Tongue (tissue), 1 donor: ENCODE measurements at regions not wholly inside any gene's neighbourhood (a gene's known extent, or its start where the extent isn't known, plus 50 kb on each side); places are given as distances from the start of the nearest gene placed in this dataset.

ENCODE experiments used
- DNase-seq: peaks from one replicate; pipeline ENCODE4 v3.0.0-alpha.2; 2015

DNA sequence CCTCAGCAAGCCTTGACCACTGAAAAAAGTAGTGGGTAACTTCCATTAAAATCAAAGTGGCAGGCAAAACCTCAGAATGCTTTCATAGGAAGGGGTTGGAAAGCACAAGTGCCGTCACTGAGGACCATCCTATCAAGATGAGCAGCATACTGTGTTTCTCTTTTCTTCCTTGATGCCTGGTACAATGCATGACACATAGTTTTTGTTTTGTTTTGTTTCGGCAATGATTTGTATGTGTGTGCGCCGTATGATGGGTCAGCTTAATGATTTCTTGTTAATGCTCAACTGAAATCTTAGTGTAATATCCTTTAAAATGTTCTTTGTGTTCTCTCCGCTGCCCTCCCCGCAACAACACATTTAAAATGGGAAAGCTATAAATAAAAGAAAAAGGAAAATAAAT, 476.4 kb upstream of the KCNMB2 start:
- no peak for DNase-seq

DNA sequence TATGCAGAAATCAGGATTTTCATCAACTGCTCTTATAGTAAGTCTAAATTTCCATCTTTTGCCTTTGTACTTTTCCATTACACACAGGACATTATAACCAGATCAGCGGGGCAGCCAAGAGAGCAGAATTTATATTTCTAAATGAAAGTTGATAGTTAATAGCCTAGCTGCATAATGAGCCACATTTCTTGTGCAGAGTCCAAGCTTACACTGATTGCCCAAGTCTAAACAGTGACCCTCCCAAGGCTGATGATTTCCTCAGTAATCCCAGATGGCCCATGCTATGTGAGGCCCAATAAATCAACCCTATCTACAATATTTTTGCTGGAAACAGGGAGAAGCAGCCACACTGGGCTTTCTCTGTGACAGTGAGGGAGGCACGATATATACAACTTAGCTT, 475.8 kb upstream of the KCNMB2 start:
- peak; percentile 43 for DNase-seq

DNA sequence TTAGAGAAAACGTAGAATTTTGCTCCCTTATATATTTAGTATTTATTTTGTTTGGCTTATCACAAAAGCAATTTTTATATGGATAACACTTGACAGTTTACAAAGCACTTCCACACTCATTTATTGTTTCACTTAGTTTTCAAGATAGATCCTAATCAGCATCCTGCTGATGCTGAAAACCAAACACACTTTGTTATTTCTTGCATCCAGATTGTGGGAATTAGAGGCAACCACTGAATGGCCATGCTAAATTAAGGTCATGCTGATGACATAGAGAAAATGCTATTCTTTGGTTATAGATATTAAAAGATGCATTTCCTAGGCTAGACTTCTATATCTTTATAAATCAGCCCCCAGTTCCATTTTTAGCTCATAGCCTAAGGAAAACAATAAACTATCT, 474.1 kb upstream of the KCNMB2 start:
- no peak for DNase-seq

DNA sequence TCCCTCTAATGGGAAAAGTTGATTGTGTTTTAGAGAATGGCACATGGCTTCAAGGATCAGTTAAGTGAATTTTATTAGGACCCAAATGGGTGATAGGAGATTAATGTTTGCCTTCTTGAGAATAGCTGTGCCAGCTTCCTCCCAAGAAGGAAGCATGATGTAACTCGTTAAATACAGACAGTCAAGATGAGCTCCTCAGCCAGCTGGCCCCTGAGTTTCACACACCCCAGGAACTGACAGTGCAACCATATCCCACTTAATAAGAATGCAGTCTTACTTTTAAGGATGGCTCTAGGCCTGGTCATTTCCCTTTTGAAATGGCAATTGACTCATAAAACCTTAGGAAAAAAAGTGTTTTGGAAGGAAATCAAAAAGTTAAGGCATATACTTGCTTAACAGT, 472.8 kb upstream of the KCNMB2 start:
- DNase-seq, result peak; percentile 53

DNA sequence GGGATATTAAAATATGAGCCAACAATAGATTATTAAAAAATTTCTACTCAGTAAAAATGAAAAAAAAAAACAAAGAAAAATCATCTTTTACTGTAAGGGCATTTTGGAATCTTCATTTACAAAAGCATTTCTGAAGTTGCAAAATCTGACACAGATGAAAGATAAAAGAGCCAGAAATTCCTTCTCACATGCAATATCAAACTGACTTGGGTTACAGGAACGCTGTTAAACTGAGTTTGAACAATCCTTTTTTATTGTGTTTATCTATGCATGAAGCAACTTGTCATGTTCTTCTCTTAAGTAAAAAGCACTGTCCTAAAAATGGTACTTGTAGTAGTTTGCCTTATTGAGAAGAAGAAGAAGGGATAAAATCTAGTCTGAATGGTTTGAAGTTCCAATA, 468.5 kb upstream of the KCNMB2 start:
- no peak for DNase-seq

DNA sequence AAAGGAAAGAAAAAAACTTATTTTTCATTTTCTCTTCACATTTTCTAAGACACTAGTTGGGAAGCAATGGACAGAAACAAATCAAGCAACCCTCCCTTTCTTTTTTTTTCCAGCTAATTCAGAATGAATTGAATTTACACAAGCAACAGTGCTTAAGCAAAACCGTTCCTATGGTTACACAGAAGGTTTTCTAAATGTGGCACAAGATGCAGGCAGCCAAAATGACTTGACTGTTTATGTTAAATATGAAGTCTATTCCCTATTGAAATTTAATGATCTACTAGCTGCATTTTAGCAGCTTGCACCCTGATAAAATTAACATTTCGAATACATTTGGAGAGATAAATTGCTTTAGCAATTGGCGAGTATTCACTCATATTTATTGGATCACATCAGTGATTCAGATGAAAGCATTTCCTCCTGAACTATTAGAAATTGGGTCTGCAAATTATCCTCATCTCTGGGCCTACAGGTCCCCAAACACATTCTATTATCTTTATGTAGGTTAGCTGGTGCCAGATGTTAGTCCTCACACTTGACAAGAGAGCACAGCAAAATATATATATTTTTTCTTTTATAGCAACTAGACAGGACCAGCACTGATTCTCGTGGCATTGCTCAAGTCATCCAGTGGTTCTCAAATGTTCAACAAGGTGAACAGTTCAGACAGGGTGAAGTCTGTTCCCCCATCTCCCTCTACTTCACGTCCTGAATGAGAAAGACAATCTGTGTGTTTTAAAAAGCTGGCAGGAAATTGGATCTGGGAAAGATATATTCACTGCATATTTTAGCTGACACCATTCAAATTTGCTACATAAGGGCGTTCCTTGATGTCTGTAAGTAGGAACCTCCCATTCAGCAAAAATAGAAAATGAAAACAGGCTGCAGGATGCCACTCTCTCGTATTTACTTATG, 463.6 kb upstream of the KCNMB2 start:
- peak; percentile 77 for DNase-seq

DNA sequence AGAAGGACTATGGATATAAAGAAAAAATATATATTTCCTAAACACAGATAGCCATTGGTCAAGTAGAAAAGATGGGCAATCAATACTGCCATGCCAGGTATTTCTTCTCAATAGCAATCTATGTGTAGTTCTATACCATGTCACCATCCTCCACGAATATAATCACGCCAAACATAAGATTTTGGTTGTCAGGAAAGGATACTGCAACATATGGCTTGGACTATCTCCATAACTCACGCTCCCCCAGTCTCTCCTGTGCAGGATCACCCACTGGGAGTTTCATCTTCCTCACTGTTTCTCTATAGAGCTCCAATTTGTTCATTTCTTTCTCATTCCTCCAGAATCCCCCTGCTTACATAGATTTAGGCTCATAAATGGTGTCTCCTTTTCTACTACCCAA, 462.9 kb upstream of the KCNMB2 start:
- DNase-seq, result no peak

DNA sequence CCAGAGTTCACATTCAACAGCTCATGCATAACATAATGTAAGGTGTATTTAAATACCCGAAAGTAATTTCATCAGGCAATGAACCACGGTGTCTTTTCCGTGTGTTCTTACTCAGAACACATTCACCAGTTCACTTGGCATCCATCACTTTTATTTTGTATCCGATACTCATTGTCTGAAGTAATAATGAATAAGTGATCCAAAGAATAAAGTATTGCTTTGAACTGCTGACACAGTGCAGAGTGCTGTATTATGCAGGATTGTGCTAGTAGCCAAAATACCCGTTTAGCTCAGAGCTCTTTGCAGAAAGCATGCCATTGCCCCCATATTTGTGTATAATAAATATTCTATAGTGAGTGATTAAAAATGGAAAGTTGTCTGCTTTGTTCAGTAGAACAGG, 460.9 kb upstream of the KCNMB2 start:
- DNase-seq, result no peak

DNA sequence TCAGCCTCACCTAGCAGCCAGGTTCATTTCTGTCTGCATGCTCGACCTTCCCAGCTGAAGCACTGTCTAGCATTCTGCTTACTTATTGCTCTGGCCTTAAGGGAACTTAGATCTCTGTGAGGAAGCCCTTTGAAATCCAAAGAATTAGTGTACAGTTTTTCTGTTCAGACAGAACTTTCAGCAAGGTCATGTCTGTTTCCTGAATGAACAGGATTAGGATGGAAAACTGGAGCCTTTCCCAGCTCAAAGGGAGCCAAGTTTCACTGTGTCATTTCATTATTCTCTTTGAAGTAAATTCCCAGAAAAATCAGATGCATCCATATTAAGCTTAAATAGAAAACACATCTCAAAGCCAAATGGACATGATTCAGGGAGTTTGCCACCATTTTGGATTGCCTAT, 457.3 kb upstream of the KCNMB2 start:
- peak; percentile 92 for DNase-seq

DNA sequence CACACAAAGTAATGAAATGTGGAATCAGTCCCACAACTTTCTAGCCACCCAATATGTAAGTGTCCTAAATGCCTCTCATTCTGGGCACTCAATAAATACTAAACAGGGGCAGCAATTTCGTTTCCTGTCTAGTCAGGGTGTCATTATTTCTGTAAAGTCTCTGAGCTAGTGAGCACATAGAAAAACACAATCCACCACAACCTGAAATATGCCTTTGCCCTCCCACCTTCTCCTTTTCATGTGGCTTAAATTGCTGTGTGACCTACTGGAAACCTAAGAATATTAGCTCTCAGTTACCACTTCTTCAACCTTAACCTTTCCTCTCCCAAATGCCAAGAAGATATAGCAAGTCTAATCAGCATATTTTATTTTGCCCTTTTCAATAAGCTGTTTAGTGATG, 456.3 kb upstream of the KCNMB2 start:
- no peak for DNase-seq

DNA sequence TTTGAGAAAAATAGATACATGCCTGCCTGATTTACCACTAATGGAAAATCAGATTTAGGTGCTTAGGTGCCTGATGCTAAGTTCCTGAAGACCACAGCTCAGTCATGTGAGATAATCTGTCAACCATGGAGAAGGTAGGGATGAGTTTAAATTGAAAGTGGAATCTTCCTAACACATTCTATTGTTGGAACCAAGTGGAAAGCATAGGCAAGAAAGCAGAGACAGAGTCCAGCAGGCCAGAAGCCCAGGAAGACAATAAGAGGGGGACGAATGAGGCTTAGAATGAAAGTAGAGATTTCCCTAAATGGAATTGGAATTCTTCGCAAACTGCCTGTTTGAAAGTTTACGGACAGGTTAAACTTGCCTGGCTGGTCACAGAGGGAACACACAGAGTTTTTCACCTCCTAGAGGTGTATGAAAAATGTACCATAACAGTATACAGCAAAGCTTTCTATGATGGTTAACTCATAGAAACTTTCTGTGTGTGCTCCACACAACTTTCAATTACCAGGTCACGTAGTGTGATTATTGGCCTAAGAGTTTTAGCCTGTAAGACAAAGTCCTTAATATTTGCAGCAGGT, 453.8 kb upstream of the KCNMB2 start:
- peak; percentile 44 for DNase-seq

DNA sequence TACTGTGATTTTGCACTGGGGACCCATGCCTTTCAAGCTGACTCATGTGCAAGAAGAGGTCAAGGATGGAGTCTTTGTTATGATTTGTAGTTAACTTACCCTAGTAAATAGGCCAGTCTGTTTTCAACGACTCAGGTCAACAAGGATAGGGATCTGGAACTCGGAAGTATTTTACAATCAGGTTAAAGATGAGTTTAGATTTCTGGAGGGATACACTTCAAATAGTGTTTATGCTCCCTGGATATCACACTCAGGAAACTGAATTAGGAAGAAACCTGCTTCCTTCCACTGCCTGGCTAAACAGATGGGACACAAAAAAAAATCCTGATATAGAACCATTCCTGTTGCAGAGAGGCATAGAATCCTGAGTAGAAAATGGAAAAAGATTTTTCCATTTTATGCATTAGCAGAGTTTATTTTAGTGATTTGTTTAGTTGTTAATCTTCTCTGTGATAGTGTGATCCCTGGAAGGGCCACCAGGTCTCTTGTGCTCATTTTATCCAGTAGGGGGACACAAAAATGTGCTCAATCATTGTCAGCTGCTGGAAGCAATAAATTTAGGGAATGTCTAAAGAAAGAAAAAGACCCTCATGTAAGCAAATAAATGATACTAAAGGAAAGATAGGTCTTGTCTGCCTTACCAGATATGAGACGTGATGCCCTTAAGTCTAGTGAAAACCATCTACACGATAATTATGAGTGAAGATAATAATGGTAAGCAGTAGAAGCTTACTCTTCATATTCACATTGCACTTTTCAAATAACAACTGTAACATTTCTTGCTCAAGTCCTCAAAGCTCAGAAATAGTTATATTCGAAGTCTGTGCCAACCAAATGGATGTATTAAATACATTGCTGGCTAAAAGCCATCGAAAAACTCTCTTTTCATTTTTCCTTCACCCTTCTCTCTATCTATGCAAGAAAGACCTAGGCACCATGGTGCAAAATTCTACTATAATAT, 452.1 kb upstream of the KCNMB2 start:
- peak; percentile 78 for DNase-seq

DNA sequence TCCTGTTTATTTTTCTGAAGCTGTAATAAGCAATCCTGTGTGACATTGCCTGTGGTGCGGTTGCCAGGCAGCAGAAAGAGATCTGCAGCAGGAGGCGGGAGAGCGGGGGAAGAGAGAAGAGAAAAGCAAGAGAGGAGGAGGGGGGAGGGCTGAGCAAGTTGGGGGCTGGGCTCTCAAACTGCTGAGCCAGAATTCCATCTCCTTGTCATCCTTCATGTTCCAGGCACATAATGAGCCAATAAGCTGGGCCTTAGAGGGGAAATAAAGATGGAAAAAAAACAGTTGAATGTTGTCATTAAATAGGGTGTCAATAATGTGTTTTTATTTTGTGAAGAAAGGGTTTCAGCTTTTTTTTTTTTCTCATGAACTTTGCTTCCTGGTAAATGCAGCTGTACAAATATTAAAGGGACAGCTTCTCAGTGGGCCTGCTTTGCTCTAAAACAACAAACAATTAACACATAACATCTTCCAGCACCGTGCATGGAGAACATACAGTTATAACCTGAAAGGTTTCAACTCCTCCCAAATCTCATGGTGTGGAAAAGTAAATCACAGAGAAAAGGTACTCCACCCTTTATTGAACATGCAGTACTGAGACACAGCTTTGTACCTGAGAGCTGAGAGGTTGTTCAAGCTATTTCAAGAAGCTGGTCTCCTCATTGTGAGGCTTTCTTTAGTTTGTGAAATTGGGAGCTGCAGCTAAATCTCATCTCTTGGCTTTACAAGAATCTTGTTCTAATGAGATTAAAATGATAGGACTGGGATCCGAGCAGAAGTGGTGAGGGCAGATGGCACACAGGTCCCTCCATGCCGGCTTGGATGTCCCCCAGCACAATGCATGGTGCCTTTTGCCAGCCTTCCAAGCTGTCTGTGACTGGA, 451.1 kb upstream of the KCNMB2 start:
- DNase-seq, result peak; percentile 97

DNA sequence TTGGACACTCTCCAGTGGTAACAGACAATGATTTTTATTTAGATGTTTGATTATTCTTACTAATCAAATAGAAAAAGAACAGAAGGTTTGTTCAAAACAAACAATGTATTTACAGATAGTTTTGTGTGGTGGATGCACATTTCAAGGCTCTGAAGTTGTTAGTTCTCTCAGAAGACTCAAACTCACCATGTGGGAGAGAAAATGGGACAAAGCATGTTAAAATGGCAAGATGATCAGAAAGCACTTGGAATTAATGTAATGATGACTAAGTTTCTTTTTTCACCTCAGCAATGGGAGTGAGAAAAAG, 450.5 kb upstream of the KCNMB2 start:
- no peak for DNase-seq

DNA sequence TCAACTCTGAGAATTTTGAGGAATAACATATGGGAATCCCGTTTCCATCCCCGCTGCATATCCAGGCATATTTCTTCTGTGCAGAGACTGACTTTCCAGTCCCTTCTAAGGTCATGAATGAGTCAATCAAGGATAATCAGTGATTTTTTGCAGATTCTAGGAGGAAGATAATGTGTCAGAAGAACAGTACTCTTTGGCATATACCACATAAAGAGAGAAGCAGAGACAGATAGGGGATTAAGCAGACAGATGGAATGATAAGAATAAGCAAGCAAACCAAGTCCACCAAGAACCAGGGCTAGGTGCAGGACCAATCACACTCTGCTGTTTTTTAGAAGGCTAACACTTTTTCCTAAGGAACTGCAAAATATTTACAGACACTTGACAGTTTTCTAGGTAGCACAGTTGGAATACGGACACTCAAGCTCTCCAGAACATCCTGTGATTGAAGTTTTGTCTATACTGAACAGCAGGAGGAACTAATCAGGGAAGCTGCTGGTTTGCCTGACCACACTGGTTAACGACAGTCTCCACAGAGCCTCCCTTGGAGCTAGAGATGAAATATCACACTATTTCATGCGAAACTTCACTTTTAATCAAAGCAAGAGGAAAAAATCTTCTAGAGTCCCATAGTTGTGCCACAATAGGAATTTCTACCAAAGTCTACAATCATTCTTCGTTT, 450.0 kb upstream of the KCNMB2 start:
- no peak for DNase-seq

DNA sequence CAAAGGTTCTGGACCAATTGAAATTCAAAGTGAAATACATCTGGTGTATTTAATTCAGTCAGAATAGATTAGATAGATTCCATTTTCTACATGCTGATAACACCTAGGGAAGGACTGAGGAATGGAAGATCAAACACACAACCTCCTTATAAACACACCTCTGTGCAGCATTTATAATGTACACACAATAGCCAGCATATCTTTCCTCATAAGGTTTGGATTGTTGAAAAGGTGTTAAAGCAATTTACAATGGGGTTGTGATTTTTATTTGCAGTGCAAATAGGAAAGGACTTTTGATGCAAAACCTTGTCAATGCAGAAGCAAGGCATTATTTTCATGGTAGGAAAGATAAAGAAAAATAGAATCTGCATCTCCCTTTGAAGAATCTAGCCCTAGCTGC, 448.9 kb upstream of the KCNMB2 start:
- no peak for DNase-seq

DNA sequence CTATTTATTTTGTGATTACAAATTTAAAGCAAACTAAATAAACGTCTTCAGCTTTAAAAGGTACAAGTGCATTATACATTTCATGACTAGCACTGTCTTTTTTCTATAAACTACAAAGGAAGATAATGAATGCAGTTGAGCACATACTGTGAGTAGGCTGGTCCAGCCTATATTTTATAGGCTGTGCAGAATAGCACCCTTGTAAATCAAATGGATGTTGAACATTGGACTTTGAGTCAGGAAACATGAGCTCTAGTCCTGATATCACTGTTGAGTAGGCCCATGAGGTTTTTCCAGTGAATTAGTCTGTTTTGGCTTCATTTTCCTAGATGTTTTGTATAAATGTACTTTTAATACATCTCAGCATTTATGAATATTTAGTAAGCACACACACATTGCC, 447.3 kb upstream of the KCNMB2 start:
- DNase-seq, result no peak

DNA sequence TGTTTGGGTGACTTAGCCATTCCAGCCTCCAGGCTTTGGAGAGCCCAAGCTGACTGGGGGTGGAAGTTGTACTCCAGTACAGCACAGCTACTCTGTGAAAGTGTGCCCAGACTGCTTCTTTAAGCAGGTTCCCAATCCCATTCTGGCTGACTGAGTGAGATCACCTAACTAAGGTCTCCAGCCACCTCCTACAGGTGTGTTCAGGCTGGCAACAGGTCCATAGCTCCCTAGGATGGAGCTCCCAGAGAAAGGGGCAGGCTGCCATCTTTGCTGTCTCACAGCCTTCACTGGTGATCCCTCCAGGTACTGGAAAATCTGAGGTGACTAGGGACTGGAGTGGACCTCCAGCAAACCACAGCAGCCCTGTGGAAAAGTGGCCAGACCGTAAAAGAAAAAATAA, 445.3 kb upstream of the KCNMB2 start:
- no peak for DNase-seq

DNA sequence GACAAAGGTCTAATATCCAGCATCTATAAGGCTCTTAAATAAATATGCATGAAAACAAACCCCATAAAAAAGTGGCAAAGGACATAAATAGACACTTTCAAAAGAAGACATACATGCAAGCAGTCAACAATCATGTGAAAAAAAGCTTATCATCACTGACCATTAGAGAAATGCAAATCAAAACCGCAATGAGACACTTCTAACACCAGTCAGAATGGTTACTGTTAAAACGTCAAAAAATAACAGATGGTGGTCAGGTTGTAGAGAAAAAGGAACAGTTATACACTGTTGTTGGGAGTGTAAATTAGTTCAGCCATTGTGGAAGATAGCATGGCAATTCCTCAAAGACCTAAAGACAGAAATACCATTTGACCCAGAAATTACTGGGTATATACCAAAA, 440.7 kb upstream of the KCNMB2 start:
- DNase-seq, result no peak

DNA sequence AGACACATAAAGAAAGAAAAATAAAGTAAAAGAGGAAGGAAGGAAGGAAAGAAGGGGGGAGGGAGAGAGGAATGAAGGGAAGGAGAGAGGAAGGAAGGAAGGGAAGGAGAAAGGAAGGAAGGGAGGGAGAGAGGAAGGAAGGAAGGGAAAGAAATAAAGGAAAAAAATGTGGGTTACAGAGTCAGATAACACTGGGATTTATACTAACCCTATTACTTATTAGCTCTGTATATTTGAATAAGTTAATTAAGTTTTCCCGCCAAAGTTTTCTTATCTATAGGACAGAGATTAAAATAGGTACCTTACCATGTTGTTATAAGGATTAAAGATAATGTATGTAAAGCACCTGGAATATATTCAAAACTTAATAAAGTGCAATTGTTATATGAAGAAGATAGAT, 439.3 kb upstream of the KCNMB2 start:
- no peak for DNase-seq

DNA sequence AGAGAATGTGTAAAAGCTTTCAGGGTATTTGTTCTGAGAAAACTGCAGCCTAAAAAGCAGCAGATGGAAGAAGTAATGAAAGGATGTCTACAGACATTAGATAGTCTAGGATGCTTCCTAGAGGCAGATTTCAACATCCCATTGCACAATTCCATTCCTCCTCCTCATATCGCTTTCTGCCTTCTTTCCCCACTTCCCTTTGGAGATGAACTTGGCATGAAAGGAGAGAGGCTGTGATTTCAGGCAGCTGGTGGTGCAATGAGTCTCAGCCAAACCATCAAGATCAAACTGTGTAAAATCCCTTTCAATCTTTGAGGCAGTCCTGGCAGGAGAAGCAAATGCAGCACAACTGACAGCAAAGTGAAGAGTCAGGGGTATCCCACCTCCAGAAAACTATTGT, 438.7 kb upstream of the KCNMB2 start:
- DNase-seq, result peak; percentile 56

DNA sequence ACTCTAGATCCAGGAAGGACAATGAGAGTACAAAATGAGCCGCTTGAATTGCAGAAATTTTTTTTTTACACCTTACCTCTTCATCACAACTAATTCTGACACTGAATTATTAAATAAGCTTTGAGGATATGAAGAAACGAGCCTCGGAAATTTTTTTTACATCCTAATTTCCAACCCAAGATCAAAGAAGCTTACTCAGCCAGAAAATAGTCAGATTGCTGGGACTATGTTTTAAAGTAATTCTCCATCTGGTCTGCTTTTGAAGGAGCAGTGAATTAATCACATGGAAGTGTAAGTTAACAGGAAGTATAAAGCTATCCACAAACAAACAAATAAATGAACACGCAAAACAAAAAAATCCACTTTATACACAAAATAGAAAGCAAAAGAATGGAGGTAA, 437.0 kb upstream of the KCNMB2 start:
- no peak for DNase-seq
